ENCODE measurements at regions not wholly inside any gene's neighbourhood (a gene's known extent, or its start where the extent isn't known, plus 50 kb on each side); places are given as distances from the start of the nearest gene placed in this dataset.

- no peak overlapping the region for H3K27ac ChIP-seq (ENCODE audit: insufficient read depth, low read depth, low read length)
- FAIRE-seq, result no peak
- ChIA-PET CTCF (interaction anchor here (0.9 kb wide), 1 partner anchor 10 kb away, joined by 3 read pairs; no protein-coding TSS in a partner anchor), POLR2A (no interaction called here)
- DNase-seq (ENCODE audit: low read depth, low spot score), result no peak
- no peak overlapping the region for H3K9ac ChIP-seq (replicated peaks; ENCODE audit: extremely low read depth, insufficient read depth, low read length)
- intact Hi-C loops (cut with micrococcal nuclease) (no loop called here), dilution Hi-C loops (cut with MboI; ENCODE audit: extremely low pct_ligation_motif_present, low sequenced_read_pairs) (no loop called here)
- H2AFZ ChIP-seq (ENCODE audit: low read depth, low read length), result no peak overlapping the region
- no peaks in the 10 kb centered on the region for H3K36me3 ChIP-seq (ENCODE audit: control insufficient read depth in 2 of 2, extremely low read depth in 1 of 2, insufficient read depth in 2 of 2, low read length in 2 of 2)
- BruUV-seq (replicated peaks), result no TSS peak
- H4K20me1 ChIP-seq (replicated peaks; ENCODE audit: control insufficient read depth, extremely low read depth, insufficient read depth, low read length), result no peaks in the 10 kb centered on the region
- H3K4me1 ChIP-seq (ENCODE audit: control insufficient read depth, extremely low read depth, insufficient read depth, low read length), result no peaks in the 10 kb centered on the region
- no peak overlapping the region for H3K4me3 ChIP-seq (replicated peaks in 1 of 3; ENCODE audit: insufficient read depth in 1 of 3, low read depth in 1 of 3, low read length in 3 of 3)
- TF ChIP-seq EZH2 (IDR thresholded peaks at IDR 0.05; ENCODE audit: borderline replicate concordance, low read depth, low read length, severe bottlenecking) (no peak), POLR2A (IDR thresholded peaks at IDR 0.05; ENCODE audit: low read depth, low read length) (no peak), POLR2AphosphoS5 (IDR thresholded peaks at IDR 0.05; ENCODE audit: insufficient read depth, low read depth, low read length) (no peak)
- H3K27me3 ChIP-seq (ENCODE audit: control insufficient read depth in 2 of 2, insufficient read depth in 2 of 2, low read length in 2 of 2), result no peaks in the 10 kb centered on the region
- no peaks in the 10 kb centered on the region for H3K9me1 ChIP-seq (replicated peaks; ENCODE audit: control insufficient read depth, extremely low read depth, insufficient read depth, low read length)
- no peaks in the 10 kb centered on the region for H3K79me2 ChIP-seq (ENCODE audit: control insufficient read depth, insufficient read depth, low read length)
- no peak overlapping the region for H3K4me2 ChIP-seq (ENCODE audit: insufficient read depth, low read length)
- no peaks in the 10 kb centered on the region for H3K9me3 ChIP-seq (replicated peaks; ENCODE audit: control insufficient read depth, insufficient read depth, low read length)
These were observed 815.1 kb downstream of the TLE1 start for GRCh38 chr9:80874276-80874675.

- no peak overlapping the region for H3K9ac ChIP-seq (replicated peaks; ENCODE audit: extremely low read depth, insufficient read depth, low read length)
- no peaks in the 10 kb centered on the region for H3K79me2 ChIP-seq (ENCODE audit: control insufficient read depth, insufficient read depth, low read length)
- H3K4me2 ChIP-seq (ENCODE audit: insufficient read depth, low read length), result no peak overlapping the region
- H4K20me1 ChIP-seq (replicated peaks; ENCODE audit: control insufficient read depth, extremely low read depth, insufficient read depth, low read length), result no peaks in the 10 kb centered on the region
- no peak for FAIRE-seq
- H3K4me1 ChIP-seq (ENCODE audit: control insufficient read depth, extremely low read depth, insufficient read depth, low read length), result no peaks in the 10 kb centered on the region
- H3K4me3 ChIP-seq (replicated peaks in 1 of 3; ENCODE audit: insufficient read depth in 1 of 3, low read depth in 1 of 3, low read length in 3 of 3), result no peak overlapping the region
- dilution Hi-C loops (cut with MboI; ENCODE audit: extremely low pct_ligation_motif_present, low sequenced_read_pairs), result no loop called here
- no peaks in the 10 kb centered on the region for H3K36me3 ChIP-seq (ENCODE audit: control insufficient read depth in 2 of 2, extremely low read depth in 1 of 2, insufficient read depth in 2 of 2, low read length in 2 of 2)
- no TSS peak for BruUV-seq (replicated peaks)
- intact Hi-C loops (cut with micrococcal nuclease), result no loop called here
- no peaks in the 10 kb centered on the region for H3K9me1 ChIP-seq (replicated peaks; ENCODE audit: control insufficient read depth, extremely low read depth, insufficient read depth, low read length)
- no peak overlapping the region for H3K27ac ChIP-seq (ENCODE audit: insufficient read depth, low read depth, low read length)
- no peaks in the 10 kb centered on the region for H3K9me3 ChIP-seq (replicated peaks; ENCODE audit: control insufficient read depth, insufficient read depth, low read length)
- no peak for DNase-seq (ENCODE audit: low read depth, low spot score)
- no peak overlapping the region for H2AFZ ChIP-seq (ENCODE audit: low read depth, low read length)
- ChIA-PET POLR2A (no interaction called here), CTCF (interaction anchor here (0.9 kb wide), 1 partner anchor 10 kb away, joined by 3 read pairs; no protein-coding TSS in a partner anchor)
- no peaks in the 10 kb centered on the region for H3K27me3 ChIP-seq (ENCODE audit: control insufficient read depth in 2 of 2, insufficient read depth in 2 of 2, low read length in 2 of 2)
- no peak for TF ChIP-seq MAX (IDR thresholded peaks at IDR 0.05; ENCODE audit: insufficient read depth, insufficient read length)
- TF ChIP-seq GATA2 (IDR thresholded peaks at IDR 0.05; ENCODE audit: insufficient read depth, insufficient read length, low read depth, low read length), result no peak
- no peak for TF ChIP-seq JUN (IDR thresholded peaks at IDR 0.05; ENCODE audit: borderline replicate concordance, insufficient read depth, insufficient read length, low read depth)
- TF ChIP-seq EZH2 (IDR thresholded peaks at IDR 0.05; ENCODE audit: borderline replicate concordance, low read depth, low read length, severe bottlenecking), result no peak
These were observed 815.5 kb downstream of the TLE1 start for GRCh38 chr9:80873861-80874260.
